ENCODE measurements at regions not wholly inside any gene's neighbourhood (a gene's known extent, or its start where the extent isn't known, plus 50 kb on each side); places are given as distances from the start of the nearest gene placed in this dataset.

GRCh38 chr5:147989239-147989638 is 74.5 kb upstream of the SPINK5 start:
- intact Hi-C loops (cut with DNase I) = no loop called here
- FAIRE-seq = no peak
- no peaks in the 10 kb centered on the region for H3K36me3 ChIP-seq (ENCODE audit: control insufficient read depth in 2 of 3, insufficient read depth in 3 of 3, low read length in 3 of 3)

GRCh38 chr5:147986134-147986757 is 77.5 kb upstream of the SPINK5 start:
- H3K27me3 ChIP-seq (ENCODE audit: control insufficient read depth, insufficient read depth, low read length) = no peaks in the 10 kb centered on the region
- H3K4me1 ChIP-seq (ENCODE audit: control insufficient read depth in 2 of 3, insufficient read depth in 2 of 3, low read depth in 1 of 3, low read length in 3 of 3) = no peaks in the 10 kb centered on the region
- H3K36me3 ChIP-seq (ENCODE audit: control insufficient read depth in 2 of 3, insufficient read depth in 3 of 3, low read length in 3 of 3) = no peaks in the 10 kb centered on the region
- no peak overlapping the region for H3K27ac ChIP-seq (ENCODE audit: low read depth in 2 of 2, low read length in 2 of 2)
- H3K9me3 ChIP-seq (ENCODE audit: control insufficient read depth in 2 of 3, insufficient read depth in 1 of 3, low read length in 3 of 3) = no peaks in the 10 kb centered on the region
- FAIRE-seq = no peak
- intact Hi-C loops (cut with DNase I) = no loop called here
- TF ChIP-seq, protein P1, sequence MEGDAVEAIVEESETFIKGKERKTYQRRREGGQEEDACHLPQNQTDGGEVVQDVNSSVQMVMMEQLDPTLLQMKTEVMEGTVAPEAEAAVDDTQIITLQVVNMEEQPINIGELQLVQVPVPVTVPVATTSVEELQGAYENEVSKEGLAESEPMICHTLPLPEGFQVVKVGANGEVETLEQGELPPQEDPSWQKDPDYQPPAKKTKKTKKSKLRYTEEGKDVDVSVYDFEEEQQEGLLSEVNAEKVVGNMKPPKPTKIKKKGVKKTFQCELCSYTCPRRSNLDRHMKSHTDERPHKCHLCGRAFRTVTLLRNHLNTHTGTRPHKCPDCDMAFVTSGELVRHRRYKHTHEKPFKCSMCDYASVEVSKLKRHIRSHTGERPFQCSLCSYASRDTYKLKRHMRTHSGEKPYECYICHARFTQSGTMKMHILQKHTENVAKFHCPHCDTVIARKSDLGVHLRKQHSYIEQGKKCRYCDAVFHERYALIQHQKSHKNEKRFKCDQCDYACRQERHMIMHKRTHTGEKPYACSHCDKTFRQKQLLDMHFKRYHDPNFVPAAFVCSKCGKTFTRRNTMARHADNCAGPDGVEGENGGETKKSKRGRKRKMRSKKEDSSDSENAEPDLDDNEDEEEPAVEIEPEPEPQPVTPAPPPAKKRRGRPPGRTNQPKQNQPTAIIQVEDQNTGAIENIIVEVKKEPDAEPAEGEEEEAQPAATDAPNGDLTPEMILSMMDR (IDR thresholded peaks at IDR 0.05; ENCODE audit: borderline replicate concordance, extremely low read depth, insufficient read depth) = no peak
- no peak overlapping the region for H3K4me3 ChIP-seq (ENCODE audit: low read length in 3 of 3)
- H3K9ac ChIP-seq (ENCODE audit: low read length in 3 of 3) = no peak overlapping the region
- DNase-seq = no peak

More at GRCh38 chr5:147989239-147989638, 74.5 kb upstream of the SPINK5 start:
- DNase-seq = no peak
- Histone ChIP-seq H3K9ac (ENCODE audit: low read length in 3 of 3) (no peak overlapping the region), H3K4me3 (ENCODE audit: low read length in 3 of 3) (no peak overlapping the region), H3K9me3 (ENCODE audit: control insufficient read depth in 2 of 3, insufficient read depth in 1 of 3, low read length in 3 of 3) (no peaks in the 10 kb centered on the region), H3K27me3 (ENCODE audit: control insufficient read depth, insufficient read depth, low read length) (no peaks in the 10 kb centered on the region), H3K4me1 (ENCODE audit: control insufficient read depth in 2 of 3, insufficient read depth in 2 of 3, low read depth in 1 of 3, low read length in 3 of 3) (no peaks in the 10 kb centered on the region), H3K27ac (ENCODE audit: low read depth in 2 of 2, low read length in 2 of 2) (no peak overlapping the region)
- TF ChIP-seq, protein P1 (IDR thresholded peaks at IDR 0.05; ENCODE audit: borderline replicate concordance, extremely low read depth, insufficient read depth) = no peak

DNA sequence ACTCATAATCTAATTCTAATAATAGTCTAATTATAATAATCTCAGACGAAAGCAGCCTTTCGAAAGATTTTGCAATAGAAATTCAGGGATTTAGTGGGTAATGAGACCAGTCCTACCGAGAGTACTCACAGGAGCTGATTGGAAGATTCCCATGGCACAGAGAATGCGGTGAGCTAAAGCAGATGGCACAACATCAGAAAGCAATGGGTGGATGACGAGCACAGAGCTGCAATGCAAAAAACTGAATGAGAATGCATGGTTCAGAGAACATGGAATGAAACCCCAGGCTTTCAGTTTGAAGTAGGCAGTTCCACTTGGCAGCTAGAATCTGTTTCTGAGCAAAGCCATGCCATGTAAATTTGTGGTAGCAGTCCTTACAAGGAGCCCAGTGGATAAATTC is 78.2 kb upstream of the SPINK5 start:
- intact Hi-C loops (cut with DNase I) = no loop called here
- FAIRE-seq = no peak
- H3K4me3 ChIP-seq (ENCODE audit: low read length in 3 of 3) = no peak overlapping the region

More for the DNA sequence above, 78.2 kb upstream of the SPINK5 start:
- Histone ChIP-seq H3K4me1 (ENCODE audit: control insufficient read depth in 2 of 3, insufficient read depth in 2 of 3, low read depth in 1 of 3, low read length in 3 of 3) (no peaks in the 10 kb centered on the region), H3K36me3 (ENCODE audit: control insufficient read depth in 2 of 3, insufficient read depth in 3 of 3, low read length in 3 of 3) (no peaks in the 10 kb centered on the region), H3K27ac (ENCODE audit: low read depth in 2 of 2, low read length in 2 of 2) (no peak overlapping the region), H3K27me3 (ENCODE audit: control insufficient read depth, insufficient read depth, low read length) (no peaks in the 10 kb centered on the region), H3K9me3 (ENCODE audit: control insufficient read depth in 2 of 3, insufficient read depth in 1 of 3, low read length in 3 of 3) (no peaks in the 10 kb centered on the region), H3K9ac (ENCODE audit: low read length in 3 of 3) (no peak overlapping the region)
- TF ChIP-seq, protein P1 (IDR thresholded peaks at IDR 0.05; ENCODE audit: borderline replicate concordance, extremely low read depth, insufficient read depth) = no peak
- no peak for DNase-seq
